HL-60 (cell line): ENCODE measurements at regions not wholly inside any gene's neighbourhood (a gene's known extent, or its start where the extent isn't known, plus 50 kb on each side); places are given as distances from the start of the nearest gene placed in this dataset.

Experiments used
- GABPA ChIP-seq: IDR thresholded peaks from 2 replicates; pipeline ENCODE4 v1.6.1; 2012; ENCODE audit warnings: low read depth
- POLR2AphosphoS5 ChIP-seq: IDR thresholded peaks from 2 replicates; pipeline ENCODE4 v1.6.1; 2012; ENCODE audit warnings: low read depth
- SPI1 ChIP-seq: IDR thresholded peaks from 2 replicates; pipeline ENCODE4 v1.6.1; 2012; ENCODE audit warnings: low read depth, mild to moderate bottlenecking, borderline replicate concordance
- TF ChIP-seq, protein P1 (sequence below): IDR thresholded peaks from one replicate; pipeline ENCODE4 v1.5.1; 2011; ENCODE audit warnings: low read length, control low read depth, inconsistent platforms; ENCODE audit not compliant: insufficient read depth
- TF ChIP-seq, protein P2 (sequence below): IDR thresholded peaks from 2 replicates; pipeline ENCODE4 v1.6.1; 2012; ENCODE audit warnings: low read depth; ENCODE audit not compliant: insufficient replicate concordance

DNA sequence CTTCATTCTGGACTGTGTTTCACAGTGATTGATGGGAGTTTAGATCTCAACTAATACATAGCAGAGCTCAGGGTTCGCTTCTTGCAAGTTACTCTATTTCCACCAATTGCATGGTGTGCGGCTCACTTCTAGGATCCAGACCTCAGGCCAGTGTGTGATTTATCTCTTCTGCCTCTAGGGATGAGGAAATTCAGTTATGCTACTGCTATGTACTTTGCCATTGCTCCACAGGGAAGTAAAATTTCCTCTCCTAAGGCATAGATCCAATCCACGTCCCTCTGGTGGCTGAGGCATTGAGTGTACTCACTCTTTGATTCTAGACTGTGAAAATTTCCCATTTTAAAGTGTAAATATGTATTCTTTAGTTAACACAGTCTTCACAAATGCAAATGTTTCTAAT lies 214.1 kb downstream of the HS3ST3B1 start:
- TF ChIP-seq, protein P1, sequence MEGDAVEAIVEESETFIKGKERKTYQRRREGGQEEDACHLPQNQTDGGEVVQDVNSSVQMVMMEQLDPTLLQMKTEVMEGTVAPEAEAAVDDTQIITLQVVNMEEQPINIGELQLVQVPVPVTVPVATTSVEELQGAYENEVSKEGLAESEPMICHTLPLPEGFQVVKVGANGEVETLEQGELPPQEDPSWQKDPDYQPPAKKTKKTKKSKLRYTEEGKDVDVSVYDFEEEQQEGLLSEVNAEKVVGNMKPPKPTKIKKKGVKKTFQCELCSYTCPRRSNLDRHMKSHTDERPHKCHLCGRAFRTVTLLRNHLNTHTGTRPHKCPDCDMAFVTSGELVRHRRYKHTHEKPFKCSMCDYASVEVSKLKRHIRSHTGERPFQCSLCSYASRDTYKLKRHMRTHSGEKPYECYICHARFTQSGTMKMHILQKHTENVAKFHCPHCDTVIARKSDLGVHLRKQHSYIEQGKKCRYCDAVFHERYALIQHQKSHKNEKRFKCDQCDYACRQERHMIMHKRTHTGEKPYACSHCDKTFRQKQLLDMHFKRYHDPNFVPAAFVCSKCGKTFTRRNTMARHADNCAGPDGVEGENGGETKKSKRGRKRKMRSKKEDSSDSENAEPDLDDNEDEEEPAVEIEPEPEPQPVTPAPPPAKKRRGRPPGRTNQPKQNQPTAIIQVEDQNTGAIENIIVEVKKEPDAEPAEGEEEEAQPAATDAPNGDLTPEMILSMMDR, result no peak
- TF ChIP-seq POLR2AphosphoS5 (no peak), GABPA (no peak), SPI1 (no peak)
- TF ChIP-seq, protein P2, sequence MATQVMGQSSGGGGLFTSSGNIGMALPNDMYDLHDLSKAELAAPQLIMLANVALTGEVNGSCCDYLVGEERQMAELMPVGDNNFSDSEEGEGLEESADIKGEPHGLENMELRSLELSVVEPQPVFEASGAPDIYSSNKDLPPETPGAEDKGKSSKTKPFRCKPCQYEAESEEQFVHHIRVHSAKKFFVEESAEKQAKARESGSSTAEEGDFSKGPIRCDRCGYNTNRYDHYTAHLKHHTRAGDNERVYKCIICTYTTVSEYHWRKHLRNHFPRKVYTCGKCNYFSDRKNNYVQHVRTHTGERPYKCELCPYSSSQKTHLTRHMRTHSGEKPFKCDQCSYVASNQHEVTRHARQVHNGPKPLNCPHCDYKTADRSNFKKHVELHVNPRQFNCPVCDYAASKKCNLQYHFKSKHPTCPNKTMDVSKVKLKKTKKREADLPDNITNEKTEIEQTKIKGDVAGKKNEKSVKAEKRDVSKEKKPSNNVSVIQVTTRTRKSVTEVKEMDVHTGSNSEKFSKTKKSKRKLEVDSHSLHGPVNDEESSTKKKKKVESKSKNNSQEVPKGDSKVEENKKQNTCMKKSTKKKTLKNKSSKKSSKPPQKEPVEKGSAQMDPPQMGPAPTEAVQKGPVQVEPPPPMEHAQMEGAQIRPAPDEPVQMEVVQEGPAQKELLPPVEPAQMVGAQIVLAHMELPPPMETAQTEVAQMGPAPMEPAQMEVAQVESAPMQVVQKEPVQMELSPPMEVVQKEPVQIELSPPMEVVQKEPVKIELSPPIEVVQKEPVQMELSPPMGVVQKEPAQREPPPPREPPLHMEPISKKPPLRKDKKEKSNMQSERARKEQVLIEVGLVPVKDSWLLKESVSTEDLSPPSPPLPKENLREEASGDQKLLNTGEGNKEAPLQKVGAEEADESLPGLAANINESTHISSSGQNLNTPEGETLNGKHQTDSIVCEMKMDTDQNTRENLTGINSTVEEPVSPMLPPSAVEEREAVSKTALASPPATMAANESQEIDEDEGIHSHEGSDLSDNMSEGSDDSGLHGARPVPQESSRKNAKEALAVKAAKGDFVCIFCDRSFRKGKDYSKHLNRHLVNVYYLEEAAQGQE, result no peak
